GM12874 (cell line): ENCODE measurements at regions not wholly inside any gene's neighbourhood (a gene's known extent, or its start where the extent isn't known, plus 50 kb on each side); places are given as distances from the start of the nearest gene placed in this dataset.

ENCODE experiments used
- TF ChIP-seq, protein P1 (sequence below): IDR thresholded peaks from 2 replicates; pipeline ENCODE4 v1.5.1; 2011; ENCODE audit warnings: low read depth, mild to moderate bottlenecking, control low read depth, low read length, moderate library complexity; ENCODE audit not compliant: insufficient read depth

DNA sequence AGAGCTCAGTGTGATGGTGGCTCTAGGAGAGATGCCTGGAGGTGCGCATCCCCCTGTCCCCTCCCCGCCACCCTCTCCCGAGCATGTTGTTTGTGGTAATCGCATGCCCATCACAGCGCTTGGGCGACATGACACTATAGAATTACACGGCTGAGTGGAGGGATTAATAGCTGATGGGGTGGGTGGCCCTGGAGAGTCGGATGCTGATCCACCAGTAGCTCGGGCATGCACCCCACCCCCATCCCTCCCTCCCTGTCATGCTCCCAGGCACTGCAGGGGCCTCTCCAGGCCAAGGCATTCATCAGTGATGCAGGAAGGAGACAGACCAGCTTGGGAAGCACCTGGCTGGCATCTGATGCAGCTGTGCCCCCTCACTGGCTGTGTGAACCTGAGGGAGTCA, 159.0 kb upstream of the IGSF21 start:
- TF ChIP-seq, protein P1, sequence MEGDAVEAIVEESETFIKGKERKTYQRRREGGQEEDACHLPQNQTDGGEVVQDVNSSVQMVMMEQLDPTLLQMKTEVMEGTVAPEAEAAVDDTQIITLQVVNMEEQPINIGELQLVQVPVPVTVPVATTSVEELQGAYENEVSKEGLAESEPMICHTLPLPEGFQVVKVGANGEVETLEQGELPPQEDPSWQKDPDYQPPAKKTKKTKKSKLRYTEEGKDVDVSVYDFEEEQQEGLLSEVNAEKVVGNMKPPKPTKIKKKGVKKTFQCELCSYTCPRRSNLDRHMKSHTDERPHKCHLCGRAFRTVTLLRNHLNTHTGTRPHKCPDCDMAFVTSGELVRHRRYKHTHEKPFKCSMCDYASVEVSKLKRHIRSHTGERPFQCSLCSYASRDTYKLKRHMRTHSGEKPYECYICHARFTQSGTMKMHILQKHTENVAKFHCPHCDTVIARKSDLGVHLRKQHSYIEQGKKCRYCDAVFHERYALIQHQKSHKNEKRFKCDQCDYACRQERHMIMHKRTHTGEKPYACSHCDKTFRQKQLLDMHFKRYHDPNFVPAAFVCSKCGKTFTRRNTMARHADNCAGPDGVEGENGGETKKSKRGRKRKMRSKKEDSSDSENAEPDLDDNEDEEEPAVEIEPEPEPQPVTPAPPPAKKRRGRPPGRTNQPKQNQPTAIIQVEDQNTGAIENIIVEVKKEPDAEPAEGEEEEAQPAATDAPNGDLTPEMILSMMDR, result no peak

- TF ChIP-seq, protein P1, result no peak
Observed at GRCh38 chr1:17949511-17949910, 158.1 kb upstream of the IGSF21 start.

DNA sequence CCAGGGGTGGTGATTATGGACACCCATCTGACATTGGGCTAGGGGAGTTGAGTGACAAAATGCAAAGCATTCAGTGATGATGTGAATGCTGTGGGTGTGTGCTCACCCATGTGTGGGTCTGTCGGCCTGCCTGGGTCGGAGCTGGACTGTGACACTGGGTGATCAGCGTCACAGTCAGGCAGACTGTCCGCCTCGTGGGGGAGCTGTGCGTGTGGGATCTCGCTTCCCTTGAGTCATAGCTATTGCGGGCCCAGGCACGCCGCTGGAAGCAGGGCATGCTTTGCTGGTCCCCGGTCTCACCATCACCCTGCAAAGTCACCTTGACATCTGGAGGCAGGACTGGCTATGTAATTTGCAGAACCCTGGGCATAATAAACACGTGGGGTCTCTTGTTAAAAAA, 156.9 kb upstream of the IGSF21 start:
- TF ChIP-seq, protein P1, result no peak

- TF ChIP-seq, protein P1, result no peak
Observed at GRCh38 chr1:17952506-17952905, 155.1 kb upstream of the IGSF21 start.

GRCh38 chr1:17953921-17954320, 153.7 kb upstream of the IGSF21 start:
- TF ChIP-seq, protein P1, result no peak

DNA sequence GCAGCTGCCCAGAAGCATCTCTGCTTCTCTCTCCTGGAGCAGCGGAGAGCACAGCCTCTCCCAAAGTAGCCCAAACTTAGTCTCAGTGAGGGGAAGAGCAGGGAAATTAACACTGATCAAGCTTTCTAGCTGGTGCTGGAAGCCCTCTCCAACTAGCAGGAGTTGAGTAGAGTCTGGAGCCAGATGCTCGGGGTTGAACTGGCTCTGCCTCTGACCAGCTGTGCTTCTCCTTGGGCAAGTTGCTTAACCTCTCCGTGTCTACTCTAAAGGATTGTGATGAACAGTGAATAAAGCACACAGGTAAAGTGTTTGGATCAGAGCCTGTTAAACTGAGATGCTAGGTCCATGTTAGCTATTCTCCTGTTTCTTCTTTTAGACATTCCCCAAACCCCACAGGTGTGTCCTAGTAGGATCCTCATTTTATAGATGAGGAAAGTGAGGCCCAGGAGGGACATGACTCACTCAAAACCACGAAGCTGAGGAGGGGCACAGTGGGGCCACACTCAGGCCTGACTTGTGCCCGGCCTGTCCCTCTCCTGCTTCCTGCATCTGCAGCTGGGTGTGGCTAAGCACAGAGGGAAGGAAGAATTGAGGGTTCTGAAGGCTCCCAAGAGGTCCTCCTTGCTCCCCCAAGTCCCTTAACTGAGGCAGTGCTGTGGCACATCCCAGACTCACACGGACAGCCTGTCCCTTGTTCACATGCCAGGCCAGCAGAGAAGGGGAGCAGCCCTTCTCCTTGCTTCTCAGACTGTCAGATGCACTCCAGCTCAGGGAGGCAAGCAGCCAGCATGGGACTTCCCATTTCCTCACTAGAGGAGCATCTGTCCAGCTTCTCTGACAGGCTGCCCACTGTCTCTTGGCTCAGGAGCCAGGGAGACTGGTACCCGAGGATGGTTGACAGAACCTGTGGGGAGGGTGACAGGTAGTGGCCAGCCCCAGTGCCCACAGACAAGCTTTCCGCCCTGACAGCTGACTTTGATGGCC, 152.0 kb upstream of the IGSF21 start:
- TF ChIP-seq, protein P1, result no peak

- TF ChIP-seq, protein P1, result no peak
Observed at GRCh38 chr1:17957588-17958267, 149.9 kb upstream of the IGSF21 start.
